Osteoblast (primary cell): ENCODE measurements at regions not wholly inside any gene's neighbourhood (a gene's known extent, or its start where the extent isn't known, plus 50 kb on each side); places are given as distances from the start of the nearest gene placed in this dataset.

Source experiments
- DNase-seq: peaks from one replicate; pipeline ENCODE4 v3.0.0; 2011; ENCODE audit warnings: low spot score, mixed read lengths; ENCODE audit not compliant: insufficient read length; ENCODE audit errors: missing footprints
- H2AFZ ChIP-seq: 2 replicates; pipeline ENCODE4 v1.6.0; 2011; ENCODE audit warnings: mild to moderate bottlenecking, low read length
- H3K27ac ChIP-seq: 2 replicates; pipeline ENCODE4 v1.5.1; 2011; ENCODE audit warnings: mild to moderate bottlenecking, low read depth, low read length, moderate library complexity
- H3K27me3 ChIP-seq: 2 replicates; pipeline ENCODE4 v1.6.0; 2012; ENCODE audit warnings: mild to moderate bottlenecking, control low read depth, inconsistent platforms, low read length, moderate library complexity; ENCODE audit not compliant: insufficient read depth
- H3K36me3 ChIP-seq: 2 replicates; pipeline ENCODE4 v1.5.1; 2011; ENCODE audit warnings: mild to moderate bottlenecking, low read length, control low read depth, moderate library complexity; ENCODE audit not compliant: insufficient read depth
- H3K4me1 ChIP-seq: 2 replicates; pipeline ENCODE4 v1.5.1; 2011; ENCODE audit warnings: mild to moderate bottlenecking, low read length, control low read depth, moderate library complexity; ENCODE audit not compliant: insufficient read depth
- H3K4me2 ChIP-seq: 2 replicates; pipeline ENCODE4 v1.6.0; 2011; ENCODE audit warnings: mild to moderate bottlenecking, low read length; ENCODE audit not compliant: insufficient read depth
- H3K4me3 ChIP-seq: fragments of 200-600 bp; sonication (generic); 3 replicates; pipeline ENCODE4 v1.5.1; 2012; ENCODE audit warnings: mild to moderate bottlenecking, low read length, inconsistent platforms; ENCODE audit not compliant: insufficient read depth
- H3K79me2 ChIP-seq: 2 replicates; pipeline ENCODE4 v1.6.0; 2012; ENCODE audit warnings: mild to moderate bottlenecking, low read length, control low read depth, inconsistent platforms; ENCODE audit not compliant: insufficient read depth
- H3K9me3 ChIP-seq: 2 replicates; pipeline ENCODE4 v1.5.1; 2011; ENCODE audit warnings: low read depth, low read length, control low read depth
- H4K20me1 ChIP-seq: 2 replicates; pipeline ENCODE4 v1.6.0; 2012; ENCODE audit warnings: mild to moderate bottlenecking, low read length, control low read depth; ENCODE audit not compliant: insufficient read depth
- CTCF ChIP-seq: IDR thresholded peaks from 2 replicates; pipeline ENCODE4 v1.5.1; 2011; ENCODE audit warnings: mild to moderate bottlenecking, low read depth, low read length, moderate library complexity; ENCODE audit errors: extremely low read depth

GRCh38 chr6:163946437-163946836, 531.9 kb downstream of the QKI start:
- Histone ChIP-seq H3K9me3 (no peaks in the 10 kb centered on the region), H3K4me2 (no peak overlapping the region), H3K36me3 (no peaks in the 10 kb centered on the region), H4K20me1 (no peaks in the 10 kb centered on the region), H3K4me3 (no peak overlapping the region), H3K27me3 (no peaks in the 10 kb centered on the region), H3K4me1 (no peaks in the 10 kb centered on the region), H3K27ac (no peak overlapping the region), H2AFZ (no peak overlapping the region), H3K79me2 (no peaks in the 10 kb centered on the region)
- DNase-seq, result no peak
- no peak for TF ChIP-seq CTCF

GRCh38 chr6:163945808-163946207, 531.3 kb downstream of the QKI start:
- Histone ChIP-seq H4K20me1 (no peaks in the 10 kb centered on the region), H3K9me3 (no peaks in the 10 kb centered on the region), H3K4me2 (no peak overlapping the region), H3K27me3 (no peaks in the 10 kb centered on the region), H2AFZ (no peak overlapping the region), H3K4me1 (no peaks in the 10 kb centered on the region), H3K27ac (no peak overlapping the region), H3K4me3 (no peak overlapping the region), H3K79me2 (no peaks in the 10 kb centered on the region), H3K36me3 (no peaks in the 10 kb centered on the region)
- DNase-seq, result no peak
- TF ChIP-seq CTCF, result no peak

- H3K27ac ChIP-seq, result no peak overlapping the region
- no peak overlapping the region for H2AFZ ChIP-seq
- H3K4me2 ChIP-seq, result no peak overlapping the region
- no peaks in the 10 kb centered on the region for H4K20me1 ChIP-seq
- H3K9me3 ChIP-seq, result no peaks in the 10 kb centered on the region
- no peaks in the 10 kb centered on the region for H3K79me2 ChIP-seq
- no peak for TF ChIP-seq CTCF
- no peaks in the 10 kb centered on the region for H3K4me1 ChIP-seq
- no peak for DNase-seq
- H3K27me3 ChIP-seq, result no peaks in the 10 kb centered on the region
- H3K36me3 ChIP-seq, result no peaks in the 10 kb centered on the region
- H3K4me3 ChIP-seq, result no peak overlapping the region
These were observed 530.4 kb downstream of the QKI start for GRCh38 chr6:163944897-163945296.

GRCh38 chr6:163943607-163944385, 529.3 kb downstream of the QKI start:
- no peak overlapping the region for H2AFZ ChIP-seq
- no peaks in the 10 kb centered on the region for H3K27me3 ChIP-seq
- no peaks in the 10 kb centered on the region for H3K36me3 ChIP-seq
- H3K9me3 ChIP-seq, result no peaks in the 10 kb centered on the region
- H3K79me2 ChIP-seq, result no peaks in the 10 kb centered on the region
- H3K4me3 ChIP-seq, result no peak overlapping the region
- H3K27ac ChIP-seq, result no peak overlapping the region
- DNase-seq, result no peak
- H3K4me1 ChIP-seq, result no peaks in the 10 kb centered on the region
- H4K20me1 ChIP-seq, result no peaks in the 10 kb centered on the region
- TF ChIP-seq CTCF, result no peak
- no peak overlapping the region for H3K4me2 ChIP-seq
